ENCODE measurements at regions not wholly inside any gene's neighbourhood (a gene's known extent, or its start where the extent isn't known, plus 50 kb on each side); places are given as distances from the start of the nearest gene placed in this dataset.
A peak's percentile ranks its signal among the peaks of the same experiment; 100 is the strongest.

GRCh38 chr5:143886651-143887638, 75.0 kb downstream of the HMHB1 start:
- H3K27ac ChIP-seq = peak overlapping the region; percentile 59 to 89 (median 85)
- 19 to 24% methylated on average over 6 of the region's 6 CpGs for WGBS, 2 donors
- peak; percentile 97 for DNase-seq
- no peak overlapping the region for H3K4me3 ChIP-seq (replicated peaks in 1 of 3)
- TF ChIP-seq CTCF (IDR thresholded peaks at IDR 0.05) (no peak), POLR2A (IDR thresholded peaks at IDR 0.05) (no peak)
- intact Hi-C loops (cut with DNase I) = no loop called here
- H3K36me3 ChIP-seq = no peaks in the 10 kb centered on the region
- H3K9me3 ChIP-seq = no peaks in the 10 kb centered on the region
- no peaks in the 10 kb centered on the region for H3K27me3 ChIP-seq
- H3K4me1 ChIP-seq = peaks cover 63 to 68% of the 10 kb centered on the region in 2 donors

GRCh38 chr5:143887903-143888665, 76.1 kb downstream of the HMHB1 start:
- peak overlapping the region; percentile 59 to 89 (median 85) for H3K27ac ChIP-seq
- TF ChIP-seq POLR2A (IDR thresholded peaks at IDR 0.05) (no peak), CTCF (IDR thresholded peaks at IDR 0.05) (no peak)
- H3K27me3 ChIP-seq = no peaks in the 10 kb centered on the region
- H3K9me3 ChIP-seq = no peaks in the 10 kb centered on the region
- intact Hi-C loops (cut with DNase I) = no loop called here
- 24 to 26% methylated on average over 5 of the region's 5 CpGs for WGBS, 2 donors
- no peaks in the 10 kb centered on the region for H3K36me3 ChIP-seq
- H3K4me3 ChIP-seq (replicated peaks in 1 of 3) = no peak overlapping the region
- H3K4me1 ChIP-seq = peaks cover 73 to 79% of the 10 kb centered on the region in 2 donors
- peak in 1 of 2 donors; percentile 29 for DNase-seq

- intact Hi-C loops (cut with DNase I) = no loop called here
- 43 to 53% methylated on average over 3 of the region's 3 CpGs for WGBS, 2 donors
- no peak for DNase-seq
- no peaks in the 10 kb centered on the region for H3K36me3 ChIP-seq
- peaks cover 80 to 86% of the 10 kb centered on the region in 2 donors for H3K4me1 ChIP-seq
- H3K27me3 ChIP-seq = no peaks in the 10 kb centered on the region
- TF ChIP-seq CTCF (IDR thresholded peaks at IDR 0.05) (no peak), POLR2A (IDR thresholded peaks at IDR 0.05) (no peak)
- no peaks in the 10 kb centered on the region for H3K9me3 ChIP-seq
- peak overlapping the region; percentile 48 to 89 (median 85) for H3K27ac ChIP-seq
- no peak overlapping the region for H3K4me3 ChIP-seq (replicated peaks in 1 of 3)
Measured at GRCh38 chr5:143888912-143889311, 77.0 kb downstream of the HMHB1 start.

GRCh38 chr5:143889986-143890385, 78.0 kb downstream of the HMHB1 start:
- WGBS, 2 donors = 83 to 86% methylated on average over 3 of the region's 3 CpGs
- no peaks in the 10 kb centered on the region for H3K27me3 ChIP-seq
- TF ChIP-seq POLR2A (IDR thresholded peaks at IDR 0.05) = no peak
- no peak for TF ChIP-seq CTCF (IDR thresholded peaks at IDR 0.05)
- no peak overlapping the region for H3K4me3 ChIP-seq (replicated peaks in 1 of 3)
- DNase-seq = no peak
- H3K36me3 ChIP-seq = no peaks in the 10 kb centered on the region
- H3K27ac ChIP-seq = peak overlapping the region; percentile 51 to 89 (median 85)
- H3K9me3 ChIP-seq = no peaks in the 10 kb centered on the region
- peaks cover 89 to 96% of the 10 kb centered on the region in 2 donors for H3K4me1 ChIP-seq
- intact Hi-C loops (cut with DNase I) = no loop called here
